DMS79 (cell line): ENCODE measurements at regions not wholly inside any gene's neighbourhood (a gene's known extent, or its start where the extent isn't known, plus 50 kb on each side); places are given as distances from the start of the nearest gene placed in this dataset.
"Not testable (repeated sequence)": the region's sequence is repeated elsewhere in the genome, so short reads cannot be mapped to it uniquely, and the experiment has no call there.

Experiments used
- DNase-seq: peaks from one replicate; lab custom pipeline; 2025; lab: John Stamatoyannopoulos, UW

GRCh38 chr4:38279650-38280322 lies 319.6 kb downstream of the PTTG2 start:
- DNase-seq = no peak

GRCh38 chr4:38280323-38280706 lies 320.1 kb downstream of the PTTG2 start:
- no peak for DNase-seq

GRCh38 chr4:38281371-38282071 lies 321.3 kb downstream of the PTTG2 start:
- no peak for DNase-seq

- DNase-seq = no peak
These were observed 323.5 kb downstream of the PTTG2 start for GRCh38 chr4:38283724-38284123.

GRCh38 chr4:38284294-38285030 lies 324.3 kb downstream of the PTTG2 start:
- DNase-seq = no peak

- DNase-seq = no peak
These were observed 327.1 kb downstream of the PTTG2 start for GRCh38 chr4:38287101-38287851.

- DNase-seq = no peak
These were observed 329.4 kb downstream of the PTTG2 start for GRCh38 chr4:38289553-38289952.

- DNase-seq = no peak
These were observed 330.2 kb downstream of the PTTG2 start for GRCh38 chr4:38290366-38290765.

GRCh38 chr4:38290914-38291313 lies 330.7 kb downstream of the PTTG2 start:
- no peak for DNase-seq

- DNase-seq = no peak
These were observed 332.3 kb downstream of the PTTG2 start for GRCh38 chr4:38292529-38292928.

- no peak for DNase-seq
These were observed 334.0 kb downstream of the PTTG2 start for GRCh38 chr4:38294238-38294637.

- DNase-seq = no peak
These were observed 336.9 kb downstream of the PTTG2 start for GRCh38 chr4:38297061-38297460.

GRCh38 chr4:38298868-38299713 lies 338.9 kb downstream of the PTTG2 start:
- no peak for DNase-seq

- no peak for DNase-seq
These were observed 342.7 kb downstream of the PTTG2 start for GRCh38 chr4:38302910-38303309.

- not testable (repeated sequence) for DNase-seq
These were observed 344.3 kb downstream of the PTTG2 start for GRCh38 chr4:38304460-38304859.

- no peak for DNase-seq
These were observed 346.4 kb downstream of the PTTG2 start for GRCh38 chr4:38306482-38307071.

GRCh38 chr4:38308728-38309311 lies 348.6 kb downstream of the PTTG2 start:
- DNase-seq = no peak

- DNase-seq = no peak
These were observed 349.3 kb downstream of the PTTG2 start for GRCh38 chr4:38309471-38309870.

- no peak for DNase-seq
These were observed 350.3 kb downstream of the PTTG2 start for GRCh38 chr4:38310446-38311043.

GRCh38 chr4:38311495-38312126 lies 351.4 kb downstream of the PTTG2 start:
- no peak for DNase-seq
